ENCODE measurements at regions not wholly inside any gene's neighbourhood (a gene's known extent, or its start where the extent isn't known, plus 50 kb on each side); places are given as distances from the start of the nearest gene placed in this dataset.

GRCh38 chr5:38686658-38687057, 130.2 kb upstream of the LIFR start:
- ChIA-PET CTCF (interaction anchor here (0.6 to 1.0 kb wide), 2 partner anchors 14 to 123 kb away, joined by 5 to 7 read pairs; no protein-coding TSS in a partner anchor), POLR2A (interaction anchor here (0.7 kb wide), 1 partner anchor 346 kb away, joined by 6 read pairs; no protein-coding TSS in a partner anchor)
- H3K27ac ChIP-seq (ENCODE audit: extremely low read depth, low read depth, low read length) = no peak overlapping the region
- no peaks in the 10 kb centered on the region for H3K4me1 ChIP-seq (ENCODE audit: control insufficient read depth, insufficient read depth, low read length)
- no peak for TF ChIP-seq ZNF610 (tag by site-specific recombination; IDR thresholded peaks at IDR 0.05; ENCODE audit: borderline replicate concordance)
- TF ChIP-seq KLF1 (tag by site-specific recombination; IDR thresholded peaks at IDR 0.05) = no peak
- no peak for TF ChIP-seq ZNF248 (tag by site-specific recombination; IDR thresholded peaks at IDR 0.05)
- no peak overlapping the region for H3K4me3 ChIP-seq (ENCODE audit: low read depth, low read length)
- no peaks in the 10 kb centered on the region for H3K9me3 ChIP-seq (ENCODE audit: control insufficient read depth, insufficient read depth, low read depth, low read length)
- H3K36me3 ChIP-seq (ENCODE audit: control insufficient read depth in 2 of 2, insufficient read depth in 1 of 2, low read length in 2 of 2) = no peaks in the 10 kb centered on the region

DNA sequence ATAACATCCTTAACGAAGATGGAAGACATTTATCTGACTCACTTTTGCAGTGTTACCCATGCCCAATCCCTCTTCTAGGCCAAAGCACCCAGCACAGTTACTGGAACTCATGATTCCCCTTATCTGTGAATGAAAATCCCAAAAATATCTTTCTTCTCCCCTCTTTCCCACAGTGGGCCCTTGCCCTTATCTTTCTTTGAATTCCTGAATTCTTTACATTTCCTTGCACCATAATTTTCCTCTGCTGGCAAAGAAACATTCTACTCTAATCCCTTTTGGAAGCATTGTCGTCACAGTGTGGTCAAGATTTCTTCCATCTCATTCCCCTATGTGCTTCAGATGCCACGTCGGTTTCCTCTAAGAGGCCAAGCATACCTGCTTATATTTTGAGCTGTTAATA, 135.9 kb upstream of the LIFR start:
- no peaks in the 10 kb centered on the region for H3K36me3 ChIP-seq (ENCODE audit: control insufficient read depth in 2 of 2, insufficient read depth in 1 of 2, low read length in 2 of 2)
- H3K4me1 ChIP-seq (ENCODE audit: control insufficient read depth, insufficient read depth, low read length) = peaks cover 21% of the 10 kb centered on the region
- CTCF ChIA-PET = no interaction called here
- no peaks in the 10 kb centered on the region for H3K9me3 ChIP-seq (ENCODE audit: control insufficient read depth, insufficient read depth, low read depth, low read length)
- H3K27ac ChIP-seq (ENCODE audit: extremely low read depth, low read depth, low read length) = no peak overlapping the region
- POLR2A ChIA-PET = no interaction called here
- no peak overlapping the region for H3K4me3 ChIP-seq (ENCODE audit: low read depth, low read length)
- TF ChIP-seq ZSCAN18 (tag by site-specific recombination; IDR thresholded peaks at IDR 0.05) (no peak), ZNF600 (tag by site-specific recombination; IDR thresholded peaks at IDR 0.05) (no peak), ZNF48 (tag by site-specific recombination; IDR thresholded peaks at IDR 0.05) (no peak), HOXA7 (CRISPR knock-in tag; IDR thresholded peaks at IDR 0.05; ENCODE audit: borderline replicate concordance) (no peak), ZNF645 (tag by site-specific recombination; IDR thresholded peaks at IDR 0.05) (no peak), TSHZ1 (tag by site-specific recombination; IDR thresholded peaks at IDR 0.05; ENCODE audit: borderline replicate concordance) (no peak), OVOL3 (tag by site-specific recombination; IDR thresholded peaks at IDR 0.05) (no peak), ZBTB11 (tag by site-specific recombination; conservative IDR thresholded peaks at IDR 0.05; ENCODE audit: low read depth) (no peak), ZNF776 (tag by site-specific recombination; IDR thresholded peaks at IDR 0.05; ENCODE audit: borderline replicate concordance) (no peak), ZNF449 (tag by site-specific recombination; IDR thresholded peaks at IDR 0.05) (no peak), ZNF473 (tag by site-specific recombination; IDR thresholded peaks at IDR 0.05) (no peak), IKZF3 (tag by site-specific recombination; IDR thresholded peaks at IDR 0.05) (no peak), ZNF18 (tag by site-specific recombination; IDR thresholded peaks at IDR 0.05) (no peak), ZNF394 (tag by site-specific recombination; IDR thresholded peaks at IDR 0.05; ENCODE audit: borderline replicate concordance) (no peak), ZNF529 (tag by site-specific recombination; IDR thresholded peaks at IDR 0.05; ENCODE audit: insufficient replicate concordance) (no peak)
- TF ChIP-seq, protein P1, sequence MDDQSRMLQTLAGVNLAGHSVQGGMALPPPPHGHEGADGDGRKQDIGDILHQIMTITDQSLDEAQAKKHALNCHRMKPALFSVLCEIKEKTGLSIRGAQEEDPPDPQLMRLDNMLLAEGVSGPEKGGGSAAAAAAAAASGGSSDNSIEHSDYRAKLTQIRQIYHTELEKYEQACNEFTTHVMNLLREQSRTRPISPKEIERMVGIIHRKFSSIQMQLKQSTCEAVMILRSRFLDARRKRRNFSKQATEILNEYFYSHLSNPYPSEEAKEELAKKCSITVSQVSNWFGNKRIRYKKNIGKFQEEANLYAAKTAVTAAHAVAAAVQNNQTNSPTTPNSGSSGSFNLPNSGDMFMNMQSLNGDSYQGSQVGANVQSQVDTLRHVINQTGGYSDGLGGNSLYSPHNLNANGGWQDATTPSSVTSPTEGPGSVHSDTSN (CRISPR knock-in tag; IDR thresholded peaks at IDR 0.05) = no peak
